ENCODE measurements at regions not wholly inside any gene's neighbourhood (a gene's known extent, or its start where the extent isn't known, plus 50 kb on each side); places are given as distances from the start of the nearest gene placed in this dataset.

DNA sequence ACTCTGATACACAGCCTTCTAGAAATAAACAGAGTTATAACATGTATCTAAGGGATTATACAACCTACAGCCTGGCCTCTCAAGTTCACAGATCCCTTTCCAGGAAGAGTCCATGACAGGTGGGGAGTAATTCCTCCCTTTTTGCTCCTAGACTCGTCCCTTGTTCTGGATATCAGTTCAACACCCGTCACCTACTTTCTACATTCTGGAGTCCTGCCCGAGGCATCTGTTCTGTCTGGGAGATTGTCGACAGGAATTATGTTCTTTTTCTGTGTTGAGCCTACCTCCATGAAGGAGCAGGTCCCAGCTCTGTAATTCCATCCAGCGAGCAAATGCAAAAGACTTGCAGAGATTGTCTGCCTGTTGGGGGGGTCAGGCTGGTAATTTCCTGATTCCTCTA lies 224.6 kb upstream of the NTM start:
- H3K36me3 ChIP-seq (ENCODE audit: control insufficient read depth in 2 of 2, insufficient read depth in 1 of 2, low read length in 2 of 2): no peaks in the 10 kb centered on the region
- H3K4me1 ChIP-seq (ENCODE audit: control insufficient read depth, insufficient read depth, low read length): no peaks in the 10 kb centered on the region
- H3K9me3 ChIP-seq (ENCODE audit: control insufficient read depth, insufficient read depth, low read depth, low read length): no peaks in the 10 kb centered on the region
- TF ChIP-seq YY1 (tag by site-specific recombination; IDR thresholded peaks at IDR 0.05) (no peak), WT1 (tag by site-specific recombination; IDR thresholded peaks at IDR 0.05) (no peak), ZNF248 (tag by site-specific recombination; IDR thresholded peaks at IDR 0.05) (no peak), SCRT2 (tag by site-specific recombination; IDR thresholded peaks at IDR 0.05) (no peak), ZNF777 (tag by site-specific recombination; IDR thresholded peaks at IDR 0.05; ENCODE audit: borderline replicate concordance) (no peak), ZNF121 (tag by site-specific recombination; IDR thresholded peaks at IDR 0.05) (no peak), KLF1 (tag by site-specific recombination; IDR thresholded peaks at IDR 0.05) (no peak)
- TF ChIP-seq, protein P1, sequence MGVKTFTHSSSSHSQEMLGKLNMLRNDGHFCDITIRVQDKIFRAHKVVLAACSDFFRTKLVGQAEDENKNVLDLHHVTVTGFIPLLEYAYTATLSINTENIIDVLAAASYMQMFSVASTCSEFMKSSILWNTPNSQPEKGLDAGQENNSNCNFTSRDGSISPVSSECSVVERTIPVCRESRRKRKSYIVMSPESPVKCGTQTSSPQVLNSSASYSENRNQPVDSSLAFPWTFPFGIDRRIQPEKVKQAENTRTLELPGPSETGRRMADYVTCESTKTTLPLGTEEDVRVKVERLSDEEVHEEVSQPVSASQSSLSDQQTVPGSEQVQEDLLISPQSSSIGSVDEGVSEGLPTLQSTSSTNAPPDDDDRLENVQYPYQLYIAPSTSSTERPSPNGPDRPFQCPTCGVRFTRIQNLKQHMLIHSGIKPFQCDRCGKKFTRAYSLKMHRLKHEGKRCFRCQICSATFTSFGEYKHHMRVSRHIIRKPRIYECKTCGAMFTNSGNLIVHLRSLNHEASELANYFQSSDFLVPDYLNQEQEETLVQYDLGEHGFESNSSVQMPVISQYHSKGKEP (tag by site-specific recombination; IDR thresholded peaks at IDR 0.05): no peak
- TF ChIP-seq, protein P2, sequence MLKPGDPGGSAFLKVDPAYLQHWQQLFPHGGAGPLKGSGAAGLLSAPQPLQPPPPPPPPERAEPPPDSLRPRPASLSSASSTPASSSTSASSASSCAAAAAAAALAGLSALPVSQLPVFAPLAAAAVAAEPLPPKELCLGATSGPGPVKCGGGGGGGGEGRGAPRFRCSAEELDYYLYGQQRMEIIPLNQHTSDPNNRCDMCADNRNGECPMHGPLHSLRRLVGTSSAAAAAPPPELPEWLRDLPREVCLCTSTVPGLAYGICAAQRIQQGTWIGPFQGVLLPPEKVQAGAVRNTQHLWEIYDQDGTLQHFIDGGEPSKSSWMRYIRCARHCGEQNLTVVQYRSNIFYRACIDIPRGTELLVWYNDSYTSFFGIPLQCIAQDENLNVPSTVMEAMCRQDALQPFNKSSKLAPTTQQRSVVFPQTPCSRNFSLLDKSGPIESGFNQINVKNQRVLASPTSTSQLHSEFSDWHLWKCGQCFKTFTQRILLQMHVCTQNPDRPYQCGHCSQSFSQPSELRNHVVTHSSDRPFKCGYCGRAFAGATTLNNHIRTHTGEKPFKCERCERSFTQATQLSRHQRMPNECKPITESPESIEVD (tag by site-specific recombination; IDR thresholded peaks at IDR 0.05): no peak
- TF ChIP-seq, protein P3, sequence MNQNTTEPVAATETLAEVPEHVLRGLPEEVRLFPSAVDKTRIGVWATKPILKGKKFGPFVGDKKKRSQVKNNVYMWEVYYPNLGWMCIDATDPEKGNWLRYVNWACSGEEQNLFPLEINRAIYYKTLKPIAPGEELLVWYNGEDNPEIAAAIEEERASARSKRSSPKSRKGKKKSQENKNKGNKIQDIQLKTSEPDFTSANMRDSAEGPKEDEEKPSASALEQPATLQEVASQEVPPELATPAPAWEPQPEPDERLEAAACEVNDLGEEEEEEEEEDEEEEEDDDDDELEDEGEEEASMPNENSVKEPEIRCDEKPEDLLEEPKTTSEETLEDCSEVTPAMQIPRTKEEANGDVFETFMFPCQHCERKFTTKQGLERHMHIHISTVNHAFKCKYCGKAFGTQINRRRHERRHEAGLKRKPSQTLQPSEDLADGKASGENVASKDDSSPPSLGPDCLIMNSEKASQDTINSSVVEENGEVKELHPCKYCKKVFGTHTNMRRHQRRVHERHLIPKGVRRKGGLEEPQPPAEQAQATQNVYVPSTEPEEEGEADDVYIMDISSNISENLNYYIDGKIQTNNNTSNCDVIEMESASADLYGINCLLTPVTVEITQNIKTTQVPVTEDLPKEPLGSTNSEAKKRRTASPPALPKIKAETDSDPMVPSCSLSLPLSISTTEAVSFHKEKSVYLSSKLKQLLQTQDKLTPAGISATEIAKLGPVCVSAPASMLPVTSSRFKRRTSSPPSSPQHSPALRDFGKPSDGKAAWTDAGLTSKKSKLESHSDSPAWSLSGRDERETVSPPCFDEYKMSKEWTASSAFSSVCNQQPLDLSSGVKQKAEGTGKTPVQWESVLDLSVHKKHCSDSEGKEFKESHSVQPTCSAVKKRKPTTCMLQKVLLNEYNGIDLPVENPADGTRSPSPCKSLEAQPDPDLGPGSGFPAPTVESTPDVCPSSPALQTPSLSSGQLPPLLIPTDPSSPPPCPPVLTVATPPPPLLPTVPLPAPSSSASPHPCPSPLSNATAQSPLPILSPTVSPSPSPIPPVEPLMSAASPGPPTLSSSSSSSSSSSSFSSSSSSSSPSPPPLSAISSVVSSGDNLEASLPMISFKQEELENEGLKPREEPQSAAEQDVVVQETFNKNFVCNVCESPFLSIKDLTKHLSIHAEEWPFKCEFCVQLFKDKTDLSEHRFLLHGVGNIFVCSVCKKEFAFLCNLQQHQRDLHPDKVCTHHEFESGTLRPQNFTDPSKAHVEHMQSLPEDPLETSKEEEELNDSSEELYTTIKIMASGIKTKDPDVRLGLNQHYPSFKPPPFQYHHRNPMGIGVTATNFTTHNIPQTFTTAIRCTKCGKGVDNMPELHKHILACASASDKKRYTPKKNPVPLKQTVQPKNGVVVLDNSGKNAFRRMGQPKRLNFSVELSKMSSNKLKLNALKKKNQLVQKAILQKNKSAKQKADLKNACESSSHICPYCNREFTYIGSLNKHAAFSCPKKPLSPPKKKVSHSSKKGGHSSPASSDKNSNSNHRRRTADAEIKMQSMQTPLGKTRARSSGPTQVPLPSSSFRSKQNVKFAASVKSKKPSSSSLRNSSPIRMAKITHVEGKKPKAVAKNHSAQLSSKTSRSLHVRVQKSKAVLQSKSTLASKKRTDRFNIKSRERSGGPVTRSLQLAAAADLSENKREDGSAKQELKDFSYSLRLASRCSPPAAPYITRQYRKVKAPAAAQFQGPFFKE (tag by site-specific recombination; IDR thresholded peaks at IDR 0.05; ENCODE audit: borderline replicate concordance): no peak
- ChIA-PET CTCF (interaction anchor here (0.7 kb wide), 1 partner anchor 74 kb away, joined by 7 read pairs; no protein-coding TSS in a partner anchor), POLR2A (no interaction called here)
- H3K4me3 ChIP-seq (ENCODE audit: low read depth, low read length): no peak overlapping the region
- no peak overlapping the region for H3K27ac ChIP-seq (ENCODE audit: extremely low read depth, low read depth, low read length)

DNA sequence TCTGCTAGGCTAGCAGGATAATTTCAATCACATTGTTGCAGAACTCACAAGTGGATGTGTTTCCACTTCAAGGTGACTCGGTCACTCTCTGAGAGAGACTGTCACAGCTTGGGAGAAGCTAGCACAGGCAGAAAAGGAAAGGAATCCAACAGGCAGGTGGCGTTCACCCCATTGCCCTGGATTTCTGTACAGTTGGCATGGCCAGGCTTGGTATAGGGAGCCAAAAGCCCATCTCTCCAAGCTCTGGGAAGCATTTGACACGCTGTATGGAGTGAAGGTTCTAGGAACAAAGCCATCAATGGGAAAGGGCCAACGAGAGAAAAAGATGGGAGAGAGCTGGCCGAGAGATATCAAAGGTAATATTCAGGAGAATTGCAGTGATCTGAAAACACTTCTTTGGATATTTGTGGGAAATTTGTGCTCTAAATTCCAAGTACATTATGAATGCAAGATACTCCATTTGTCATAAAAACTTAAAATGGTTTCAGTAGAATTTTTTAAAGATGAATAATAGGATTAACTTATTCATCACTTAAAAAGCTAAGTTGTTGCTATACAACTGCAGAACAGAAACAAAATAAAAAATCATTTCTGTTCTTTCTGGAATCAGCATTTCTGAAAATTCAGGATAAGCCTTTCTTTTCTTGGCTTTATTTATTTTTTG lies 223.5 kb upstream of the NTM start:
- H3K36me3 ChIP-seq (ENCODE audit: control insufficient read depth in 2 of 2, insufficient read depth in 1 of 2, low read length in 2 of 2): no peaks in the 10 kb centered on the region
- H3K4me1 ChIP-seq (ENCODE audit: control insufficient read depth, insufficient read depth, low read length): no peaks in the 10 kb centered on the region
- ChIA-PET POLR2A (no interaction called here), CTCF (interaction anchor here (0.6 kb wide), 1 partner anchor 545 kb away, joined by 4 read pairs; no protein-coding TSS in a partner anchor)
- no peak overlapping the region for H3K27ac ChIP-seq (ENCODE audit: extremely low read depth, low read depth, low read length)
- H3K9me3 ChIP-seq (ENCODE audit: control insufficient read depth, insufficient read depth, low read depth, low read length): no peaks in the 10 kb centered on the region
- no peak overlapping the region for H3K4me3 ChIP-seq (ENCODE audit: low read depth, low read length)
- TF ChIP-seq ZNF426 (tag by site-specific recombination; IDR thresholded peaks at IDR 0.05): no peak
- no peak for TF ChIP-seq ZNF214 (tag by site-specific recombination; IDR thresholded peaks at IDR 0.05; ENCODE audit: borderline replicate concordance)
- TF ChIP-seq ZNF112 (tag by site-specific recombination; IDR thresholded peaks at IDR 0.05): no peak
- no peak for TF ChIP-seq ZNF501 (tag by site-specific recombination; IDR thresholded peaks at IDR 0.05)
- TF ChIP-seq ZNF664 (tag by site-specific recombination; IDR thresholded peaks at IDR 0.05): no peak
- no peak for TF ChIP-seq KLF9 (tag by site-specific recombination; IDR thresholded peaks at IDR 0.05; ENCODE audit: low read depth)
- TF ChIP-seq, protein P4, sequence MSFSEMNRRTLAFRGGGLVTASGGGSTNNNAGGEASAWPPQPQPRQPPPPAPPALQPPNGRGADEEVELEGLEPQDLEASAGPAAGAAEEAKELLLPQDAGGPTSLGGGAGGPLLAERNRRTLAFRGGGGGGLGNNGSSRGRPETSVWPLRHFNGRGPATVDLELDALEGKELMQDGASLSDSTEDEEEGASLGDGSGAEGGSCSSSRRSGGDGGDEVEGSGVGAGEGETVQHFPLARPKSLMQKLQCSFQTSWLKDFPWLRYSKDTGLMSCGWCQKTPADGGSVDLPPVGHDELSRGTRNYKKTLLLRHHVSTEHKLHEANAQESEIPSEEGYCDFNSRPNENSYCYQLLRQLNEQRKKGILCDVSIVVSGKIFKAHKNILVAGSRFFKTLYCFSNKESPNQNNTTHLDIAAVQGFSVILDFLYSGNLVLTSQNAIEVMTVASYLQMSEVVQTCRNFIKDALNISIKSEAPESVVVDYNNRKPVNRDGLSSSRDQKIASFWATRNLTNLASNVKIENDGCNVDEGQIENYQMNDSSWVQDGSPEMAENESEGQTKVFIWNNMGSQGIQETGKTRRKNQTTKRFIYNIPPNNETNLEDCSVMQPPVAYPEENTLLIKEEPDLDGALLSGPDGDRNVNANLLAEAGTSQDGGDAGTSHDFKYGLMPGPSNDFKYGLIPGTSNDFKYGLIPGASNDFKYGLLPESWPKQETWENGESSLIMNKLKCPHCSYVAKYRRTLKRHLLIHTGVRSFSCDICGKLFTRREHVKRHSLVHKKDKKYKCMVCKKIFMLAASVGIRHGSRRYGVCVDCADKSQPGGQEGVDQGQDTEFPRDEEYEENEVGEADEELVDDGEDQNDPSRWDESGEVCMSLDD (tag by site-specific recombination; IDR thresholded peaks at IDR 0.05): no peak
- TF ChIP-seq ZNF785 (tag by site-specific recombination; IDR thresholded peaks at IDR 0.05): no peak
- TF ChIP-seq, protein P5, sequence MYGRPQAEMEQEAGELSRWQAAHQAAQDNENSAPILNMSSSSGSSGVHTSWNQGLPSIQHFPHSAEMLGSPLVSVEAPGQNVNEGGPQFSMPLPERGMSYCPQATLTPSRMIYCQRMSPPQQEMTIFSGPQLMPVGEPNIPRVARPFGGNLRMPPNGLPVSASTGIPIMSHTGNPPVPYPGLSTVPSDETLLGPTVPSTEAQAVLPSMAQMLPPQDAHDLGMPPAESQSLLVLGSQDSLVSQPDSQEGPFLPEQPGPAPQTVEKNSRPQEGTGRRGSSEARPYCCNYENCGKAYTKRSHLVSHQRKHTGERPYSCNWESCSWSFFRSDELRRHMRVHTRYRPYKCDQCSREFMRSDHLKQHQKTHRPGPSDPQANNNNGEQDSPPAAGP (tag by site-specific recombination; IDR thresholded peaks at IDR 0.05): no peak
- TF ChIP-seq GLI4 (tag by site-specific recombination; IDR thresholded peaks at IDR 0.05): no peak
- TF ChIP-seq GFI1B (tag by site-specific recombination; IDR thresholded peaks at IDR 0.05): no peak
- no peak for TF ChIP-seq TRIM28 (IDR thresholded peaks at IDR 0.05; ENCODE audit: borderline replicate concordance, low read length)

Data from HEK293 (cell line).